H1 (cell line): ENCODE measurements at regions not wholly inside any gene's neighbourhood (a gene's known extent, or its start where the extent isn't known, plus 50 kb on each side); places are given as distances from the start of the nearest gene placed in this dataset.

Experiments
- CTCF ChIA-PET: fragments of 300-600 bp; sonication (Branson Sonifier 250); formaldehyde crosslinking; loops from one replicate; lab custom pipeline; 2021; ENCODE audit not compliant: partially characterized antibody; lab: Charles Lee
- POLR2A ChIA-PET: fragments of 300-600 bp; sonication (Branson Sonifier 250); formaldehyde crosslinking; loops from one replicate; lab custom pipeline; 2021; ENCODE audit warnings: inconsistent platforms; ENCODE audit not compliant: partially characterized antibody; lab: Charles Lee
- DNase-seq, 2 experiments: peaks; one replicate each; pipeline versions ENCODE4 v3.0.0 to v3.0.0-alpha.2; 2010 to 2022; ENCODE audit warnings: low spot score in 2 of 2, low read depth in 1 of 2, mixed read lengths in 1 of 2
- FAIRE-seq: peaks from 2 replicates; lab custom pipeline; 2011; peaks lifted over from hg19 to GRCh38; lab: Jason Lieb, UNC
- H2AFZ ChIP-seq: 2 replicates; pipeline ENCODE4 v1.8.1; 2012; ENCODE audit warnings: low read length, inconsistent platforms
- H2AK5ac ChIP-seq: 2 replicates; pipeline ENCODE4 v1.6.1; 2013; ENCODE audit warnings: low read depth, low read length
- H2BK120ac ChIP-seq: replicated peaks from 2 replicates; pipeline ENCODE3; 2013; ENCODE audit warnings: low read depth, low read length, inconsistent platforms
- H2BK12ac ChIP-seq: 2 replicates; pipeline ENCODE4 v1.6.1; 2013; ENCODE audit warnings: low read depth, low read length
- H2BK15ac ChIP-seq: 2 replicates; pipeline ENCODE4 v1.6.1; 2013; ENCODE audit warnings: low read length
- H2BK20ac ChIP-seq: 2 replicates; pipeline ENCODE4 v1.6.1; 2013; ENCODE audit warnings: low read length
- H2BK5ac ChIP-seq: 2 replicates; pipeline ENCODE4 v1.6.1; 2013; ENCODE audit warnings: low read depth, low read length
- H3K14ac ChIP-seq: 2 replicates; pipeline ENCODE4 v1.6.1; 2013; ENCODE audit warnings: inconsistent platforms; ENCODE audit not compliant: insufficient read length
- H3K18ac ChIP-seq: 2 replicates; pipeline ENCODE4 v1.6.1; 2013; ENCODE audit warnings: low read length; ENCODE audit errors: extremely low read depth
- H3K23ac ChIP-seq: 2 replicates; pipeline ENCODE4 v1.6.1; 2013; ENCODE audit warnings: inconsistent platforms; ENCODE audit not compliant: insufficient read length
- H3K23me2 ChIP-seq: 2 replicates; pipeline ENCODE4 v1.6.1; 2013; ENCODE audit warnings: low read depth, low read length
- H3K27ac ChIP-seq: 2 replicates; pipeline ENCODE4 v1.6.1; 2011; ENCODE audit warnings: low read depth, low read length, inconsistent platforms
- H3K27me3 ChIP-seq, 4 experiments: replicated peaks in 1 of 4; 1 replicate in 1 of 4; 2 replicates in 3 of 4; pipeline versions ENCODE4 v1.6.1 to v1.8.1; 2011 to 2013; ENCODE audit warnings: low read length in 3 of 4, mild to moderate bottlenecking in 3 of 4, inconsistent platforms in 2 of 4, mixed read lengths in 2 of 4, moderate library complexity in 1 of 4; ENCODE audit not compliant: control insufficient read depth in 3 of 4, insufficient read depth in 3 of 4; ENCODE audit errors: extremely low read depth in 1 of 4
- H3K36me3 ChIP-seq, 4 experiments: 2 replicates each; pipeline versions ENCODE4 v1.6.1 to v1.8.1; 2011 to 2013; ENCODE audit warnings: mild to moderate bottlenecking in 4 of 4, low read length in 3 of 4, moderate library complexity in 2 of 4, control low read depth in 1 of 4, inconsistent platforms in 1 of 4; ENCODE audit not compliant: insufficient read depth in 4 of 4, control insufficient read depth in 2 of 4
- H3K4ac ChIP-seq: replicated peaks from 2 replicates; pipeline ENCODE3; 2013; ENCODE audit warnings: low read length, low read depth, mixed read lengths, inconsistent platforms; ENCODE audit not compliant: insufficient read length
- H3K4me1 ChIP-seq, 4 experiments: replicated peaks in 1 of 4; 1 replicate in 1 of 4; 2 replicates in 3 of 4; pipeline versions ENCODE4 v1.6.1 to v1.8.1; 2011 to 2013; ENCODE audit warnings: low read length in 3 of 4, inconsistent platforms in 2 of 4, mixed read lengths in 1 of 4; ENCODE audit not compliant: insufficient read depth in 4 of 4, control insufficient read depth in 3 of 4
- H3K4me2 ChIP-seq, 2 experiments: 2 replicates each; pipeline versions ENCODE4 v1.6.1 to v1.8.1; 2011 to 2013; ENCODE audit warnings: low read depth in 2 of 2, low read length in 2 of 2, control low read depth in 1 of 2, inconsistent platforms in 1 of 2, mild to moderate bottlenecking in 1 of 2; ENCODE audit not compliant: insufficient read depth in 1 of 2
- H3K4me3 ChIP-seq, 4 experiments: fragments of 200-600, 300-600 bp in 1 of 4; sonication (generic), shearing (Covaris generic), sonication (Bioruptor Twin) in 1 of 4; 2 replicates each; pipeline versions ENCODE4 v1.5.1 to v1.8.1; 2011 to 2016; ENCODE audit warnings: low read length in 4 of 4, low read depth in 3 of 4, control low read depth in 2 of 4, inconsistent platforms in 2 of 4, mild to moderate bottlenecking in 2 of 4, mixed read lengths in 1 of 4, moderate library complexity in 1 of 4; ENCODE audit not compliant: insufficient read depth in 2 of 4; ENCODE audit errors: extremely low read depth in 1 of 4
- H3K56ac ChIP-seq: replicated peaks from 2 replicates; pipeline ENCODE3; 2013; ENCODE audit warnings: low read depth, mild to moderate bottlenecking, mixed read lengths, low read length, inconsistent platforms; ENCODE audit not compliant: insufficient read length
- H3K79me1 ChIP-seq: 2 replicates; pipeline ENCODE4 v1.6.1; 2013; ENCODE audit warnings: low read depth, low read length, control low read depth
- H3K79me2 ChIP-seq, 2 experiments: 2 replicates each; pipeline versions ENCODE4 v1.6.1 to v1.8.1; 2012 to 2013; ENCODE audit warnings: low read length in 2 of 2, mild to moderate bottlenecking in 2 of 2, inconsistent platforms in 1 of 2; ENCODE audit not compliant: insufficient read depth in 2 of 2, control insufficient read depth in 1 of 2
- H3K9ac ChIP-seq, 4 experiments: replicated peaks in 1 of 4; 1 replicate in 1 of 4; 2 replicates in 3 of 4; pipeline versions ENCODE4 v1.6.1 to v1.8.1; 2011 to 2013; ENCODE audit warnings: low read depth in 3 of 4, low read length in 3 of 4, control low read depth in 2 of 4, mild to moderate bottlenecking in 2 of 4, moderate library complexity in 2 of 4, inconsistent platforms in 1 of 4; ENCODE audit errors: extremely low read depth in 1 of 4
- H3K9me3 ChIP-seq, 2 experiments: 2 replicates each; pipeline versions ENCODE4 v1.6.1 to v1.8.1; 2012 to 2013; ENCODE audit warnings: mild to moderate bottlenecking in 2 of 2, moderate library complexity in 2 of 2, control low read depth in 1 of 2, inconsistent platforms in 1 of 2, low read depth in 1 of 2, low read length in 1 of 2, mixed read lengths in 1 of 2; ENCODE audit not compliant: insufficient read depth in 2 of 2
- H4K20me1 ChIP-seq, 2 experiments: replicated peaks in 1 of 2; 2 replicates each; pipeline versions ENCODE3 to v1.8.1; 2011 to 2013; ENCODE audit warnings: inconsistent platforms in 2 of 2, low read length in 2 of 2, mild to moderate bottlenecking in 1 of 2; ENCODE audit not compliant: insufficient read depth in 2 of 2, control insufficient read depth in 1 of 2
- H4K5ac ChIP-seq: 2 replicates; pipeline ENCODE4 v1.6.1; 2013; ENCODE audit warnings: low read length, low read depth, mixed read lengths, inconsistent platforms; ENCODE audit not compliant: insufficient read length
- H4K8ac ChIP-seq: 2 replicates; pipeline ENCODE4 v1.8.0; 2013; ENCODE audit warnings: mild to moderate bottlenecking, moderate library complexity, low read length, inconsistent platforms; ENCODE audit not compliant: insufficient read depth; ENCODE audit errors: extremely low read depth
- H4K91ac ChIP-seq: replicated peaks from 2 replicates; pipeline ENCODE3; 2013; ENCODE audit warnings: low read length, mixed read lengths, inconsistent platforms; ENCODE audit not compliant: insufficient read length
- EZH2 ChIP-seq: fragments of 200-600 bp; sonication (generic); IDR thresholded peaks from 2 replicates; pipeline ENCODE4 v1.7.1; 2012; ENCODE audit warnings: low read depth, mild to moderate bottlenecking, moderate library complexity, low read length, inconsistent platforms; ENCODE audit not compliant: severe bottlenecking
- POU5F1 ChIP-seq: IDR thresholded peaks from 2 replicates; pipeline ENCODE4 v1.6.1; 2011; ENCODE audit warnings: low read depth, mild to moderate bottlenecking, low read length, moderate library complexity
- RBBP5 ChIP-seq: IDR thresholded peaks from 2 replicates; pipeline ENCODE4 v1.7.1; 2012; ENCODE audit warnings: low read depth, mild to moderate bottlenecking, inconsistent platforms, low read length, moderate library complexity, borderline replicate concordance
- RFX5 ChIP-seq: IDR thresholded peaks from 2 replicates; pipeline ENCODE4 v1.6.1; 2011; ENCODE audit warnings: low read depth, low read length, improper control_type of control experiment, borderline replicate concordance
- SRF ChIP-seq: IDR thresholded peaks from 2 replicates; pipeline ENCODE4 v1.6.1; 2011; ENCODE audit warnings: mild to moderate bottlenecking, low read depth, low read length, moderate library complexity

DNA sequence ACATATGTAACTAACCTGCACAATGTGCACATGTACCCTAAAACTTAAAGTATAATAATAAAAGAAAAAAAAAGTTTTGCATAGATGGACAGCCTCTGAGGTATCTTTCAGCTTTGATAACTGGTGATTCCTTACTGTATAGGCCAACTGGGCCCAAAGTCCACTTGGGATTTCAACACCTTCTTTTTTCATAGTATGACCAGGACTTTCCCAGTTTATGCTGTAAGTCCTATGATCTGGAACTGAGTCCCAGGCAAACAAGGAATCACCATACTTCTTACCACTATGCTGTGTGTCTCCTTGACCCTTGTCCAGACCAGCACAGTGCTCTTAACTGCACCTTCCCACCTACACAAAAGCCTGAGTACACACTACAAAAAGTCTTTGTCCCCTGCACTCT, 205.1 kb upstream of the RBBP8 start:
- Histone ChIP-seq H3K18ac (no peak overlapping the region), H3K27me3 (no peaks in the 10 kb centered on the region), H2BK15ac (no peak overlapping the region), H3K23ac (no peak overlapping the region), H3K4me3 (no peak overlapping the region), H2AK5ac (no peak overlapping the region), H3K56ac (no peak overlapping the region), H4K20me1 (no peaks in the 10 kb centered on the region), H3K27ac (no peak overlapping the region), H4K91ac (no peak overlapping the region), H3K4me2 (no peak overlapping the region), H4K5ac (no peak overlapping the region), H3K23me2 (no peaks in the 10 kb centered on the region), H3K79me1 (no peaks in the 10 kb centered on the region), H2BK5ac (no peak overlapping the region), H3K79me2 (no peaks in the 10 kb centered on the region), H3K9ac (no peak overlapping the region), H2BK12ac (no peak overlapping the region), H3K9me3 (no peaks in the 10 kb centered on the region), H3K14ac (no peak overlapping the region), H3K4me1 (no peaks in the 10 kb centered on the region), H2BK120ac (no peak overlapping the region), H2BK20ac (no peak overlapping the region), H4K8ac (no peak overlapping the region), H2AFZ (no peak overlapping the region), H3K4ac (no peak overlapping the region), H3K36me3 (no peaks in the 10 kb centered on the region)
- no peak for TF ChIP-seq RFX5
- TF ChIP-seq SRF = no peak
- TF ChIP-seq EZH2 = no peak
- no peak for TF ChIP-seq POU5F1
- TF ChIP-seq RBBP5 = no peak
- ChIA-PET POLR2A (no interaction called here), CTCF (no interaction called here)
- DNase-seq = no peak
- FAIRE-seq = no peak
